K562 (cell line): ENCODE measurements at regions not wholly inside any gene's neighbourhood (a gene's known extent, or its start where the extent isn't known, plus 50 kb on each side); places are given as distances from the start of the nearest gene placed in this dataset.

ENCODE experiments used
- ATAC-seq: fragments of 200-7000 bp; cut with Tn5 transposase; 3 replicates; pipeline ENCODE4 v1.9.1; 2020; ENCODE audit warnings: moderate library complexity
- BruUV-seq: library from RNA; stranded (reverse); fragments of 400-500 nt; replicated peaks from 2 replicates; lab custom pipeline; 2021; lab: Mats Ljungman, UMichigan
- CTCF ChIA-PET: fragments of 300-600 bp; formaldehyde crosslinking; extraction: SDS; loops from one replicate; lab custom pipeline; 2021; ENCODE audit warnings: low intra/inter-chr PET ratio; lab: Yijun Ruan, JAX
- POLR2A ChIA-PET: fragments of 300-600, 350-650 bp; sonication (Branson Sonifier 250); formaldehyde crosslinking; extraction: SDS; loops from one replicate; lab custom pipeline; 2021; ENCODE audit warnings: antibody characterized with exemption, inconsistent platforms; lab: Yijun Ruan, JAX
- DNase-seq, 4 experiments: peaks; one replicate each; pipeline versions ENCODE4 v3.0.0 to v3.0.0-alpha.2; 2011 to 2018; ENCODE audit warnings: low spot score in 3 of 4, mixed read lengths in 3 of 4; ENCODE audit errors: extremely low read depth in 1 of 4
- FAIRE-seq: peaks from 2 replicates; lab custom pipeline; 2011; peaks lifted over from hg19 to GRCh38; lab: Jason Lieb, UNC
- H2AFZ ChIP-seq: 2 replicates; pipeline ENCODE4 v1.6.0; 2011; ENCODE audit warnings: low read depth, low read length, control low read depth, inconsistent platforms
- H3K27ac ChIP-seq: fragments of 200-600 bp; 3 replicates; pipeline ENCODE4 v1.8.0; 2011; ENCODE audit warnings: low read depth, mild to moderate bottlenecking, control low read depth, inconsistent platforms, low read length, moderate library complexity, mixed read lengths; ENCODE audit errors: extremely low read depth
- H3K27me3 ChIP-seq, 2 experiments: fragments of 300-600 bp in 1 of 2; 2 replicates in 1 of 2; 3 replicates in 1 of 2; pipeline versions ENCODE4 v1.6.0 to v1.8.0; 2011; ENCODE audit warnings: inconsistent platforms in 2 of 2, low read length in 2 of 2, mild to moderate bottlenecking in 1 of 2, mixed read lengths in 1 of 2, moderate library complexity in 1 of 2; ENCODE audit not compliant: control insufficient read depth in 2 of 2, insufficient read depth in 2 of 2
- H3K36me3 ChIP-seq: fragments of 300-600 bp; 3 replicates; pipeline ENCODE4 v1.8.0; 2011; ENCODE audit warnings: mild to moderate bottlenecking, low read length, inconsistent platforms; ENCODE audit not compliant: control insufficient read depth, insufficient read depth
- H3K4me1 ChIP-seq, 2 experiments: fragments of 200-600 bp in 1 of 2; replicated peaks in 1 of 2; 2 replicates in 1 of 2; 3 replicates in 1 of 2; pipeline versions ENCODE4 v1.5.1 to v1.8.0; 2011; ENCODE audit warnings: inconsistent platforms in 2 of 2, low read length in 2 of 2, mild to moderate bottlenecking in 1 of 2, mixed read lengths in 1 of 2, moderate library complexity in 1 of 2; ENCODE audit not compliant: control insufficient read depth in 2 of 2, insufficient read depth in 2 of 2
- H3K4me2 ChIP-seq: 2 replicates; pipeline ENCODE4 v1.6.1; 2011; ENCODE audit warnings: low read length, control low read depth, inconsistent platforms, mixed read lengths; ENCODE audit not compliant: insufficient read depth
- H3K4me3 ChIP-seq: fragments of 200-600 bp; sonication (generic), shearing (Covaris generic); 2 replicates; pipeline ENCODE4 v1.5.1; 2016; ENCODE audit warnings: control low read depth, inconsistent platforms
- H3K79me2 ChIP-seq: fragments of 200-600 bp; 3 replicates; pipeline ENCODE4 v1.8.0; 2011; ENCODE audit warnings: low read length, inconsistent platforms; ENCODE audit not compliant: control insufficient read depth, insufficient read depth
- H3K9ac ChIP-seq, 2 experiments: 2 replicates each; pipeline versions ENCODE4 v1.6.0 to v1.6.1; 2011; ENCODE audit warnings: low read depth in 2 of 2, low read length in 2 of 2, control low read depth in 1 of 2, inconsistent platforms in 1 of 2, mild to moderate bottlenecking in 1 of 2, mixed read lengths in 1 of 2; ENCODE audit not compliant: insufficient read depth in 1 of 2
- H3K9me1 ChIP-seq: one replicate; pipeline ENCODE4 v1.6.0; 2011; ENCODE audit warnings: inconsistent platforms, mild to moderate bottlenecking, low read length, moderate library complexity; ENCODE audit not compliant: control insufficient read depth, insufficient read depth
- H3K9me3 ChIP-seq: replicated peaks from 2 replicates; pipeline ENCODE4 v1.5.1; 2011; ENCODE audit warnings: low read depth, low read length, inconsistent platforms; ENCODE audit not compliant: control insufficient read depth, insufficient read depth
- H4K20me1 ChIP-seq: replicated peaks from 2 replicates; pipeline ENCODE4 v1.6.1; 2011; ENCODE audit warnings: low read length, inconsistent platforms, mixed read lengths; ENCODE audit not compliant: control insufficient read depth, insufficient read depth
- ELF4 ChIP-seq: fragments of 450-650 bp; formaldehyde crosslinking; IDR thresholded peaks from 2 replicates; pipeline ENCODE4 v1.4.0; 2022; ENCODE audit warnings: missing genetic modification characterization
- ETV6 ChIP-seq, 3 experiments: fragments of 150-350 bp in 1 of 3; sonication (generic) in 1 of 3; formaldehyde crosslinking in 1 of 3; IDR thresholded peaks; 2 replicates each; pipeline versions ENCODE4 v1.6.1 to v1.8.0; 2014 to 2022; ENCODE audit warnings: borderline replicate concordance in 2 of 3, low read depth in 2 of 3, antibody characterized with exemption in 1 of 3, low read length in 1 of 3, mild to moderate bottlenecking in 1 of 3, missing genetic modification reagents in 1 of 3
- FIP1L1 ChIP-seq: fragments of 200-400 bp; formaldehyde crosslinking; IDR thresholded peaks from 2 replicates; pipeline ENCODE4 v1.6.1; 2018; ENCODE audit warnings: mild to moderate bottlenecking, low read depth, low read length; ENCODE audit not compliant: poor library complexity, severe bottlenecking
- GABPB1 ChIP-seq: sonication (generic); formaldehyde crosslinking; IDR thresholded peaks from 2 replicates; pipeline ENCODE4 v1.8.0; 2022; ENCODE audit warnings: mild to moderate bottlenecking, missing genetic modification reagents
- NFATC3 ChIP-seq: fragments of 450-650 bp; IDR thresholded peaks from 2 replicates; pipeline ENCODE4 v1.6.1; 2017; ENCODE audit warnings: mild to moderate bottlenecking
- PURB ChIP-seq: sonication (generic); formaldehyde crosslinking; IDR thresholded peaks from 2 replicates; pipeline ENCODE4 v1.9.0; 2021; ENCODE audit warnings: low read depth, mild to moderate bottlenecking, missing genetic modification reagents
- ZEB2 ChIP-seq: fragments of 450-650 bp; IDR thresholded peaks from 2 replicates; pipeline ENCODE4 v1.6.1; 2016
- WGBS: fragments of 100-300 bp; shearing (Covaris generic); methylation state at CpG from one replicate; pipeline ENCODE4 v1.1.6; 2016; ENCODE audit warnings: low coverage, mixed read lengths; ENCODE audit not compliant: insufficient coverage; ENCODE audit errors: missing lambda C conversion rate; 5-methylcytosine and 5-hydroxymethylcytosine counted together
- in situ Hi-C: fragments of 300-500 bp; cut with MboI; formaldehyde crosslinking; loops from 4 replicates; pipeline ENCODE4 v1.15.0; 2018; ENCODE audit warnings: inconsistent platforms, mixed read lengths
- intact Hi-C: fragments of 100-400 bp; cut with micrococcal nuclease; formaldehyde crosslinking; loops from 2 replicates; pipeline ENCODE4 v1.14.2; 2022

- Histone ChIP-seq H3K4me1 (peaks cover 0 to 5% of the 10 kb centered on the region in 2 experiments; a peak in 1 of 5 replicates), H3K9me1 (no peaks in the 10 kb centered on the region), H3K36me3 (no peaks in the 10 kb centered on the region), H3K9me3 (no peaks in the 10 kb centered on the region), H3K4me3 (no peak overlapping the region), H4K20me1 (no peaks in the 10 kb centered on the region), H3K27me3 (peaks cover 14 to 80% of the 10 kb centered on the region in 2 experiments; a peak in 4 of 5 replicates), H3K79me2 (no peaks in the 10 kb centered on the region), H3K27ac (no peak overlapping the region), H3K9ac (no peak overlapping the region), H3K4me2 (no peak overlapping the region), H2AFZ (no peak overlapping the region)
- no peak for FAIRE-seq
- DNase-seq, result no peak
- intact Hi-C loops, result no loop called here
- BruUV-seq, result no TSS peak
- TF ChIP-seq FIP1L1, result no peak
- no peak for TF ChIP-seq ETV6 (IDR thresholded peaks at IDR 0.05; ENCODE audit: borderline replicate concordance in 1 of 2, low read depth in 2 of 2, low read length in 1 of 2)
- no peak for TF ChIP-seq ETV6 (CRISPR knock-in tag; IDR thresholded peaks at IDR 0.05; ENCODE audit: borderline replicate concordance)
- TF ChIP-seq NFATC3, result no peak
- no peak for TF ChIP-seq GABPB1
- no peak for TF ChIP-seq ELF4
- TF ChIP-seq ZEB2, result no peak
- TF ChIP-seq PURB, result no peak
- WGBS, result 0% methylated on average over 5 of the region's 7 CpGs
- in situ Hi-C loops, result no loop called here
- ChIA-PET CTCF (no interaction called here), POLR2A (no interaction called here)
- no peak for ATAC-seq
Observed at GRCh38 chr10:132120200-132120599, 54.5 kb downstream of the JAKMIP3 start.
